GM13976 (cell line): ENCODE measurements at regions not wholly inside any gene's neighbourhood (a gene's known extent, or its start where the extent isn't known, plus 50 kb on each side); places are given as distances from the start of the nearest gene placed in this dataset.

Source experiments
- DNase-seq: peaks from one replicate; pipeline ENCODE4 v3.0.0; 2012; ENCODE audit warnings: low spot score
- CTCF ChIP-seq: IDR thresholded peaks from 2 replicates; pipeline ENCODE4 v1.5.1; 2012; ENCODE audit warnings: borderline replicate concordance, mild to moderate bottlenecking; ENCODE audit not compliant: insufficient read depth; ENCODE audit errors: extremely low read depth, missing control alignments, control extremely low read depth
- in situ Hi-C: fragments of 300-500 bp; cut with MboI; formaldehyde crosslinking; loops from one replicate; pipeline ENCODE4 v1.12.0; 2022; ENCODE audit warnings: low sequenced_read_pairs, mixed read lengths, inconsistent platforms; ENCODE audit not compliant: unreplicated experiment

- in situ Hi-C loops, result no loop called here
- TF ChIP-seq CTCF, result no peak
- no peak for DNase-seq
Measured at GRCh38 chr4:84177831-84178542, 321.1 kb downstream of the NKX6-1 start.

- in situ Hi-C loops, result no loop called here
Measured at GRCh38 chr4:84176016-84176415, 323.1 kb downstream of the NKX6-1 start.

GRCh38 chr4:84171871-84172270, 327.2 kb downstream of the NKX6-1 start:
- in situ Hi-C loops, result no loop called here
- DNase-seq, result no peak
- TF ChIP-seq CTCF, result no peak

More at GRCh38 chr4:84176016-84176415, 323.1 kb downstream of the NKX6-1 start:
- no peak for DNase-seq
- TF ChIP-seq CTCF, result no peak

GRCh38 chr4:84167564-84167963, 331.5 kb downstream of the NKX6-1 start:
- DNase-seq, result no peak
- in situ Hi-C loops, result no loop called here
- no peak for TF ChIP-seq CTCF

- no peak for DNase-seq
- in situ Hi-C loops, result no loop called here
Measured at GRCh38 chr4:84167093-84167492, 332.0 kb downstream of the NKX6-1 start.

GRCh38 chr4:84166486-84166885, 332.6 kb downstream of the NKX6-1 start:
- no peak for DNase-seq
- TF ChIP-seq CTCF, result no peak
- in situ Hi-C loops, result no loop called here

More at GRCh38 chr4:84167093-84167492, 332.0 kb downstream of the NKX6-1 start:
- TF ChIP-seq CTCF, result no peak
